DOHH2 (cell line): ENCODE measurements at regions not wholly inside any gene's neighbourhood (a gene's known extent, or its start where the extent isn't known, plus 50 kb on each side); places are given as distances from the start of the nearest gene placed in this dataset.

Experiments used
- H3F3A ChIP-seq: fragments of 200-600 bp; sonication (generic), shearing (Covaris generic); 2 replicates; pipeline ENCODE4 v1.6.0; 2016; ENCODE audit warnings: antibody characterized with exemption, mild to moderate bottlenecking; ENCODE audit not compliant: control insufficient read depth, insufficient read depth
- H3K27ac ChIP-seq: fragments of 200-600 bp; sonication (generic); 2 replicates; pipeline ENCODE4 v1.5.1; 2014; ENCODE audit warnings: low read depth, mild to moderate bottlenecking, low read length, moderate library complexity
- H3K27me3 ChIP-seq: fragments of 200-600 bp; sonication (generic); 2 replicates; pipeline ENCODE4 v1.6.1; 2014; ENCODE audit warnings: mild to moderate bottlenecking, low read length, mixed read lengths; ENCODE audit not compliant: control insufficient read depth
- H3K36me3 ChIP-seq: fragments of 200-600 bp; sonication (generic); 2 replicates; pipeline ENCODE4 v1.6.1; 2014; ENCODE audit warnings: mild to moderate bottlenecking, low read length, moderate library complexity, mixed read lengths; ENCODE audit not compliant: control insufficient read depth
- H3K4me1 ChIP-seq: fragments of 200-600 bp; sonication (generic); 2 replicates; pipeline ENCODE4 v1.6.1; 2014; ENCODE audit warnings: mild to moderate bottlenecking, low read length, mixed read lengths; ENCODE audit not compliant: control insufficient read depth
- H3K4me2 ChIP-seq: fragments of 200-600 bp; sonication (generic); 2 replicates; pipeline ENCODE4 v1.6.0; 2014; ENCODE audit warnings: mild to moderate bottlenecking, low read length, moderate library complexity
- H3K4me3 ChIP-seq: fragments of 200-600 bp; sonication (generic); 2 replicates; pipeline ENCODE4 v1.5.1; 2014; ENCODE audit warnings: mild to moderate bottlenecking, low read length, mixed read lengths
- H3K79me2 ChIP-seq: fragments of 200-600 bp; sonication (generic); 2 replicates; pipeline ENCODE4 v1.6.1; 2014; ENCODE audit warnings: mild to moderate bottlenecking, low read length, mixed read lengths; ENCODE audit not compliant: control insufficient read depth
- H3K9me2 ChIP-seq: fragments of 200-600 bp; sonication (generic); replicated peaks from 2 replicates; pipeline ENCODE4 v1.6.1; 2014; ENCODE audit warnings: mild to moderate bottlenecking, low read length, mixed read lengths; ENCODE audit not compliant: control insufficient read depth
- H3K9me3 ChIP-seq: fragments of 200-600 bp; sonication (generic); 2 replicates; pipeline ENCODE4 v1.6.1; 2014; ENCODE audit warnings: antibody characterized with exemption, low read length, mixed read lengths; ENCODE audit not compliant: control insufficient read depth, insufficient read depth
- H4K20me1 ChIP-seq: fragments of 200-600 bp; sonication (generic); 2 replicates; pipeline ENCODE4 v1.6.0; 2014; ENCODE audit warnings: low read depth, mild to moderate bottlenecking, antibody characterized with exemption, low read length, moderate library complexity; ENCODE audit not compliant: control insufficient read depth, insufficient read depth
- CTCF ChIP-seq: fragments of 200-600 bp; sonication (generic); IDR thresholded peaks from one replicate; pipeline ENCODE4 v1.5.1; 2014; ENCODE audit warnings: antibody characterized with exemption, mild to moderate bottlenecking, low read depth, low read length; ENCODE audit not compliant: poor library complexity, severe bottlenecking
- EZH2phosphoT487 ChIP-seq: fragments of 200-600 bp; sonication (generic); IDR thresholded peaks from 2 replicates; pipeline ENCODE4 v1.6.1; 2017; ENCODE audit warnings: borderline replicate concordance, mild to moderate bottlenecking, antibody characterized with exemption, low read length, moderate library complexity, mixed read lengths

- TF ChIP-seq EZH2phosphoT487 (no peak), CTCF (no peak)
- no peaks in the 10 kb centered on the region for H3K36me3 ChIP-seq
- H3K27me3 ChIP-seq = no peaks in the 10 kb centered on the region
- H3K9me3 ChIP-seq = no peaks in the 10 kb centered on the region
- H3K79me2 ChIP-seq = no peaks in the 10 kb centered on the region
- H3K27ac ChIP-seq = no peak overlapping the region
- no peaks in the 10 kb centered on the region for H4K20me1 ChIP-seq
- H3K4me2 ChIP-seq = no peak overlapping the region
- no peaks in the 10 kb centered on the region for H3K4me1 ChIP-seq
- no peak overlapping the region for H3K4me3 ChIP-seq
- no peaks in the 10 kb centered on the region for H3K9me2 ChIP-seq
- H3F3A ChIP-seq = no peaks in the 10 kb centered on the region
Observed at GRCh38 chr2:16243411-16243996, 303.2 kb downstream of the MYCN start.

- no peak overlapping the region for H3K4me3 ChIP-seq
- H3K27ac ChIP-seq = no peak overlapping the region
- no peak overlapping the region for H3K4me2 ChIP-seq
- no peaks in the 10 kb centered on the region for H3K27me3 ChIP-seq
- H3K4me1 ChIP-seq = no peaks in the 10 kb centered on the region
- TF ChIP-seq CTCF = no peak
- TF ChIP-seq EZH2phosphoT487 = no peak
- H3K36me3 ChIP-seq = no peaks in the 10 kb centered on the region
- no peaks in the 10 kb centered on the region for H3F3A ChIP-seq
- H3K9me3 ChIP-seq = no peaks in the 10 kb centered on the region
- no peaks in the 10 kb centered on the region for H3K79me2 ChIP-seq
- H3K9me2 ChIP-seq = no peaks in the 10 kb centered on the region
- no peaks in the 10 kb centered on the region for H4K20me1 ChIP-seq
Observed at GRCh38 chr2:16242906-16243305, 302.6 kb downstream of the MYCN start.

DNA sequence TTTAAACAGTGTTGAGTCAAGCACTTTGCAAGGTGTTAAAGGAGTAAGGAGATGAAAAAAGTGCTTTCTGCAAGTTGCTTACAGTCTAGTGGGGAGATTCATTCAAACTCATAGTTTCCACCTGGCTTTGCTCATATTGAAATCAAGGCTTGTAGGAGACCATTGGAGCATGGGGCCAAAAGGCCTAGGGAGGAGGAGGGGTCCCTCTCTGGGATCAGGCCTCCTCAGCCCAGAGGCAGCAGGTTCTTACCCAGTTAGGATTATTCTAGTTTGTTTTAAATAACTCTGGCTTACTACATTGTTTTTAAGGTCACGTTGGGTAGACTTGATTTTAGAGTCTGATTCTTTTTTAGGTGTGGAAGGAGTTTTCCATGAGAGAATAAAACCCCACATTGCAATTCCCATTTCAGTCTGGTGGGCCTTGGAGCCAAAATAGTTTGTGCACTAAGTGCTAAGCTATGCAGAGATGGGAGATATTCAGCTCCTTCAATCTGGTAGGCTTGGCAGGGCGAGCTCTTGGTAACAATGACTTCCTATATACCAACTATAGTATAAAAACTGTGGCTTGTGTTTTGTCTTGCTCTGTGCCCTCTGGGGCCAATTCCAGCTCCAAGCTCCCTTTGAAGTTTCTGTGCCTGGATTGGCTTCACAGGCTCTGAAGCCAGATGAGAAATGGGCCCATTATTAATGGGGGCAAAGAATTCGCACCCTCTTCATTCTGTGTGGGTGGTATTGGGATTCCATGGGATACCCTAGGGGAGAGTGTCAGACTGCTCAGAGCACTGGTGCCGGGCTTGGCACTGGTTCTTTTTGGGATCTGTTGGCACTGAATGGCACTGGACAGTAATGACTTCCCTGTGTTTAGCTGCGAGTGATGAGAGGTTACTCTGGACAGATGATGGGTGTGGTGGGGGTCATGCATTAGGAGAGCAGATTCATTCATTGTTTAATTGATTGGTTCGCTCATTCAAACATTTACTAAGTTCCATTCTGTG lies 301.1 kb downstream of the MYCN start:
- TF ChIP-seq CTCF (no peak), EZH2phosphoT487 (no peak)
- no peaks in the 10 kb centered on the region for H3K79me2 ChIP-seq
- H4K20me1 ChIP-seq = no peaks in the 10 kb centered on the region
- no peaks in the 10 kb centered on the region for H3F3A ChIP-seq
- no peak overlapping the region for H3K4me2 ChIP-seq
- no peak overlapping the region for H3K4me3 ChIP-seq
- H3K36me3 ChIP-seq = no peaks in the 10 kb centered on the region
- no peak overlapping the region for H3K27ac ChIP-seq
- H3K9me2 ChIP-seq = no peaks in the 10 kb centered on the region
- no peaks in the 10 kb centered on the region for H3K9me3 ChIP-seq
- H3K4me1 ChIP-seq = no peaks in the 10 kb centered on the region
- H3K27me3 ChIP-seq = no peaks in the 10 kb centered on the region
